ENCODE measurements at regions not wholly inside any gene's neighbourhood (a gene's known extent, or its start where the extent isn't known, plus 50 kb on each side); places are given as distances from the start of the nearest gene placed in this dataset.

- Histone ChIP-seq H3K27ac (no peak overlapping the region), H3K4me1 (no peaks in the 10 kb centered on the region), H3K9me3 (no peaks in the 10 kb centered on the region), H3K4me3 (no peak overlapping the region), H3K27me3 (no peaks in the 10 kb centered on the region), H3K36me3 (no peaks in the 10 kb centered on the region)
- DNase-seq (ENCODE audit: low spot score in 2 of 2) = no peak
- intact Hi-C loops (cut with DNase I) = no loop called here
- TF ChIP-seq CTCF (IDR thresholded peaks at IDR 0.05) = no peak
Observed at GRCh38 chr7:21103426-21104123, 316.9 kb upstream of the SP8 start.

- intact Hi-C loops (cut with DNase I) = no loop called here
- Histone ChIP-seq H3K9me3 (no peaks in the 10 kb centered on the region), H3K27me3 (no peaks in the 10 kb centered on the region), H3K36me3 (no peaks in the 10 kb centered on the region), H3K4me3 (no peak overlapping the region), H3K4me1 (no peaks in the 10 kb centered on the region), H3K27ac (no peak overlapping the region)
- TF ChIP-seq CTCF (IDR thresholded peaks at IDR 0.05) = no peak
- no peak for DNase-seq (ENCODE audit: low spot score in 2 of 2)
Observed at GRCh38 chr7:21104124-21104500, 317.4 kb upstream of the SP8 start.

- H3K4me1 ChIP-seq = no peaks in the 10 kb centered on the region
- no peak for TF ChIP-seq CTCF (IDR thresholded peaks at IDR 0.05)
- intact Hi-C loops (cut with DNase I) = no loop called here
- no peak for DNase-seq (ENCODE audit: low spot score in 2 of 2)
- no peaks in the 10 kb centered on the region for H3K9me3 ChIP-seq
- H3K27ac ChIP-seq = no peak overlapping the region
- no peaks in the 10 kb centered on the region for H3K36me3 ChIP-seq
- H3K27me3 ChIP-seq = no peaks in the 10 kb centered on the region
- H3K4me3 ChIP-seq = no peak overlapping the region
Observed at GRCh38 chr7:21106296-21106732, 319.6 kb upstream of the SP8 start.

- H3K36me3 ChIP-seq = no peaks in the 10 kb centered on the region
- H3K4me3 ChIP-seq = no peak overlapping the region
- DNase-seq (ENCODE audit: low spot score in 2 of 2) = no peak
- H3K27me3 ChIP-seq = no peaks in the 10 kb centered on the region
- no peaks in the 10 kb centered on the region for H3K4me1 ChIP-seq
- intact Hi-C loops (cut with DNase I) = no loop called here
- H3K9me3 ChIP-seq = no peaks in the 10 kb centered on the region
- no peak overlapping the region for H3K27ac ChIP-seq
- TF ChIP-seq CTCF (IDR thresholded peaks at IDR 0.05) = no peak
Observed at GRCh38 chr7:21107101-21107500, 320.4 kb upstream of the SP8 start.

GRCh38 chr7:21108182-21108581, 319.7 kb upstream of the SP4 start:
- Histone ChIP-seq H3K36me3 (no peaks in the 10 kb centered on the region), H3K9me3 (no peaks in the 10 kb centered on the region), H3K4me3 (no peak overlapping the region), H3K27me3 (no peaks in the 10 kb centered on the region), H3K27ac (no peak overlapping the region), H3K4me1 (no peaks in the 10 kb centered on the region)
- DNase-seq (ENCODE audit: low spot score in 2 of 2) = no peak
- intact Hi-C loops (cut with DNase I) = no loop called here
- TF ChIP-seq CTCF (IDR thresholded peaks at IDR 0.05) = no peak
